ENCODE measurements at regions not wholly inside any gene's neighbourhood (a gene's known extent, or its start where the extent isn't known, plus 50 kb on each side); places are given as distances from the start of the nearest gene placed in this dataset.

DNA sequence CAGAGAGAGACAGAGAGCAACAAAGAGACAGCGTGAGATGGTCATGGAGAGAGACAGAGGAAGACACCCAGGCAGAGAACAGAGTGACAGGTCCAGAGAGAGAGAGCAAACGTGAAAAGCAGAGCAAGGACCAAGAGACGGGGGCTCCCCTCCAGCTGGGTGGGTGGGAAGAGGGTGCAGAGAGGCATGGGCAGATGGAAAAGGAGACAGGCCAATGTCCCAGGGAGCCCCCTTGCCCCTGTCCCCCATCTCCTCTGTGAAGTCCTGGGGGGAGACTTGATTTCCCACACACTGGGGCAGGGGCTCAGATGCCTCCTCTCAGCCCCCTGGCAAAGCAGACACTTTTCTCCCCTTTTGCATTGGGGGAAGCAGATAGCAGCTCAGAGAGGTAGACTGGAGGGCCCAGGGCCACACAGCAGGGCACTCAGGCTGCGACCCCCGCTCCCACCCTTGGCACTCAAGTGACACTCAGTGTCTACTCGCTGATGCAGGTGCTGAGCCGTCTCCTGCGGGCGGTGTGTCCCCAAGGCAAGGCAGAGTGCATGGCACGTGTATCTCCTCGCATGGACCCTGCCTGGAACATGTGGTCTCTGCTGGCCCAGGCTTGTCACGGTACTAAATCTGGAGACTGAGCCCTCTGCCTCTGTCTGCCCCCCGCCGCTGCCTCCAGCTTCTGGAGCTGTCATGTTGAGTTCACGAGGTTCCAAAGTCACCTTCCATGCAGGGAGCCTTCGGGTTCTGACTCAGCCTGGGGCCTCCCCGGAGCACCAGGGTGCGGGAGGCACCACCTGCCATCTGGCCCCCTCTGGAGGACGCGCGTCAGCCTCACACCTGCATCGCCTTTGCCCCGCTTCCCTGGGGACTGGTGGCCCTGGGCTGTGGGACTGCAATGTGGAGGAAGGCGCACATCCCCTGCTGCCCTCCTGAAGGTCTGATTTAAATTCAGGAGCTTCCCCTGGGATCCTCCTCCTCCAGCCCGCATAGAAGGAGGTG is 215.9 kb upstream of the GSE1 start:
- in situ Hi-C loops (cut with HindIII; ENCODE audit: low pct_unique_long_range_greater_than_20kb, low sequenced_read_pairs): no loop called here
- TF ChIP-seq JUND (IDR thresholded peaks at IDR 0.05; ENCODE audit: low read depth): no peak
- DNase-seq (ENCODE audit: low read depth in 1 of 2, low spot score in 1 of 2): peak in 1 of 2 experiments; percentile 60

DNA sequence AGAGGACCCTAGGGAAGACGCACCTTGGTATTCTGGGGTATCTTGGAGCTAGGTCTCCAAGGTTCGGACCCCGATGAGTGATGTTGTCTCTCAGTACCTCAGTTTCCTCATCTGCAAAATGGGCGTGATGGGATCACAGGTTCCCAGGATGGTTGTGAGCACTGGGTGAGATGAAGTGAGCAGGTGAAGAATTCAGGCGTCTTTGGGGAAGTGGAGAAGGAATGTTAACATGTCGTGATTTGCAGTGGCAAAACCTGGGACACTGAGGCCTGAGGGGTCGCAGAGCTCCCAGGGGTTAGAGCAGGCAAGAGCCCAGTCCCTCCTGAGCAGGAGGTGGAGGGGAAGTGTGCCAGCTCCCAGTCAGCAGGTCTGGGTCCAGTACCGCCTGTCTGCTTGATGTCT is 215.1 kb upstream of the GSE1 start:
- no peak for TF ChIP-seq JUND (IDR thresholded peaks at IDR 0.05; ENCODE audit: low read depth)
- in situ Hi-C loops (cut with HindIII; ENCODE audit: low pct_unique_long_range_greater_than_20kb, low sequenced_read_pairs): no loop called here

DNA sequence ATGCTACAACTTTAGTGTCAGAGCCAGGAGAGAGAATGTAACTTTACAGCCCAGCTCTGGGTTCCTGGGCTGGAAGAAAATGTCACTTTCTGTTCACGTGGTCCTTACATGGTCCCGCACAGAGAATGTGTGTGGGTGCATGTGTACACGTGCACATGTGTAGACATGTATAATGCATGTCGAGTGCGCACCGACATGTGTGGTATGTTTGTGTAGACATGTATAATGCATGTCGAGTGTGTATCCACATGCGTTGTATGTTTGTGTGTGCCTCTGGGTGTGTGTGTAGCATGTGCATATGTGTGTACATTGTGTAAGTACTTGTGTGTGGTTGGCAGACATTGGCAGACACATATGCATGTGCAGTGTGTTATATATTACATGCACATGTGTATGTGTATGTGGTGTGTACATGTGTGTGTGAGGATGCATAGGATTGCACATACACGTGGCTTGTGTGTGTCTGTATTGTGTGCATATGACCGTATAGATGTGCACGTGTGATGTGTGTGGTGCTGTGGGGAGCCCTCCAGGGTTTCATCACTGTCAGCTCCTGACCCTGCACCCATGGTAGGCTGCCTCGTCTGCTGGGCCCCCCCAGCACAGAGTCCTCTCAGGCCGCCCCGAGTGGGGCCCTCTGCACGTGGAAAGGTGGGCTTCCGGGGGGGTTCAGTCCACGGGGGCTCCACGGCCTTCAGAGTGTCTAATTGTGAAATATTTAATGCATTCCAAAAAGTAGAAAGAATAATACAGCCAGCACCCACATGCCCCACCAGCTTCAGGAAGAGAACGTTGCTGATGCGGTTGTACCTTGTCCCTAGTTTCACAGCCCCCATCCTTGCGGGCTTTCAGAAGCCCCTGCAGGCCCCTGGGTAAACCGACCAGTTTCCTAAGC is 214.2 kb upstream of the GSE1 start:
- in situ Hi-C loops (cut with HindIII; ENCODE audit: low pct_unique_long_range_greater_than_20kb, low sequenced_read_pairs): no loop called here
- no peak for TF ChIP-seq JUND (IDR thresholded peaks at IDR 0.05; ENCODE audit: low read depth)
- DNase-seq (ENCODE audit: low read depth in 1 of 2, low spot score in 1 of 2): no peak

More for the DNA sequence above, 215.1 kb upstream of the GSE1 start:
- DNase-seq (ENCODE audit: low read depth in 1 of 2, low spot score in 1 of 2): no peak

DNA sequence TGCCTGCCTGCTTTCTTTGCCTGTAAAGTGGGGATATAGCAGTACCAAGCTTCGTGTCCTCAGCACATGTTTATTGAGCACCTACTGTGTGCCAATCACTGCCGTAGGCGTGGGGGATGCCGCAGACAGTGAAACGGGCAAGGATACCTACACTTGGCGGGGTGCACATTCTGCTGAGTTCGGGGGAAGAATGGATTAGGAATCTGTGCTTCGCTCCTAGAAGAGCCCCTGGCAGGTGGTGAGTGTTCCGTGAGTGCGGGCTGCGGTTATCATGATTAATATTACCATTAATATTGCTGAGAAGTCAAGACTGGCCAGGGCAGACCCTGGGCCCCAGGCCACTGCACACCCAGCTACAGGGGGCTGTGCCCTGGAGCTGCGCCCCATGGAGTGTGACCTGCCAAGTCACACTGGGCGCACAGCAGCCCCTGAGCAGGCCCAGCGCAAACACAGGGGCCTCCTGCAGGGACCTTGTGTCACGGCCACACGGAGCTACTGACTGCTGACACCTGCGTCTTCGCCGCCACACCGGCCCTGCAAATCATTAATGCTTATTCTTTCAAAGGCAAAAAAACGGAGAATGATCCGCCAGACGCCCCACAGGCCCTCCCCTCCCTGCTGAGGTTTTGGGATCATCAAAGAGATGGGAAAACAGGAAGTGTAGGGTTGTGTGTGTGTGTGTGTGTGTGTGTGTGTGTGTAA is 213.4 kb upstream of the GSE1 start:
- DNase-seq (ENCODE audit: low read depth in 1 of 2, low spot score in 1 of 2): no peak
- in situ Hi-C loops (cut with HindIII; ENCODE audit: low pct_unique_long_range_greater_than_20kb, low sequenced_read_pairs): no loop called here
- no peak for TF ChIP-seq JUND (IDR thresholded peaks at IDR 0.05; ENCODE audit: low read depth)

DNA sequence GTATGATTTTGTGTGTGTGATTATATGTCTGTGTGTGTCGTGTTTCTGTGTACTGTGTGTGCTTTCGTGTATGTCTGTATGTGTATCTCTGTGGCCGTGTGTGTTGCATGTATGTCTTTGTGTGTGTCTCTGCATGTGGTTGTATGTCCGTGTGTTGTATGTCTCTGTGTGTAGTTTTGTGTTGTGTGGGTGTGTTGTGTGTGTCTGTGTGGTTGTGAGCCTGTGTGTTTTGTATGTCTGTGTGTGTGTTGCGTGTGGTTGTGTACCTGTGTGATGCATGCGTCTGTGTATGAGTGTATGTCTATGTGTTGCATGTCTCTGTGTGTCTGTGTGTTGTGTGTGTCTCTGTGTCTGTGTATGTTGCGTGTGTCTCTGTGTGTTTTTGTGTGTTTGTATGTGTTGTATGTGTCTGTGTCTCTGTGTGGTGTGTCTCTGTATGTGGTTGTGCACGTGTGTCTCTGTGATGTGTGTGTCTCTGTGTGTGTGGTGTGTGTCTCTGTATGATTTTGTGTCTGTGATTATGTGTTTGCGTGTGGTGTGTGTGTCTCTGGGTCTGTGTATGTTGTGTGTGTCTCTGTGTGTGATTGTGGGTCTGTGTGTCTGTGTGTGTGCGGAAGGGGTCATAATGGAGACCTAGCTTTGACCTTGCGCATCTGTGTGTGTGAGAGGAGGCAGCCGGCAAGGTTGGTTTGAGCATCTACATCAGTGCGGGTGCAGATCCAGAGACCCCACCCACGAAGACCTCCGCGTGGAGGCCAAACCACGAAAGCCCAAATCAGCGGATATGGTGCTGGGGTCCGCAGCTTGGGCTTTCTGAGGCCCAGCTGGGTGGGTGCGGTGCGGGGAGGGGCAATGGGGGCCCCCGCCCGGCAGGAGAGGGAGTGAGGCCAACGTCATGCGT is 212.6 kb upstream of the GSE1 start:
- DNase-seq (ENCODE audit: low read depth in 1 of 2, low spot score in 1 of 2): no peak
- no peak for TF ChIP-seq JUND (IDR thresholded peaks at IDR 0.05; ENCODE audit: low read depth)
- in situ Hi-C loops (cut with HindIII; ENCODE audit: low pct_unique_long_range_greater_than_20kb, low sequenced_read_pairs): no loop called here

DNA sequence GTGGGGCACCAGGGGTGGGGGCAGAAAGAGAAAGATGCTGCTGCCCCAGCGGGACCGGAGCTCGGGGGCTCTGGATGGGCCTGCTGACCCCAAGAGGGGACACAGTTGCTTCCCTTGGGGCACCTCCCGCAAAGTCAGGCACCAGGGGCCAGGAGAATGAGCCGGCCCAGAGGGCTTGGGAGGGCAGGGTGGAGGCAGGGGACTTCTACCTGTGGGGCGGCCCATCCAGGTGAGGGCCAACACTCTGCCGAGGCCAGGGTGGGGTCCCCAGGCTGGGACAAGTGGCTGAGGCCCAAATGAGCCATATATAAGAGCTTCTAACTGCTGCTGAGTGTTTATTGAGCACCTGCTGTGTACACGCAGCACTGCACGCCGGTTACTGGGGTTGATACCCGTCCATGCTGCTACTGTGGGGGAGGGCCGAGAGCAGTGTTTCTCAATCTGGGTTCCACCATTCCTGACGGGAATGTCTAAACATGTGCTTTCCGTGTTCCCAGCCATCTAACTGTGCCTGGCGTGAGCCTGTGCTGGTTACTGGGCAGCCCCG is 211.7 kb upstream of the GSE1 start:
- no peak for DNase-seq (ENCODE audit: low read depth in 1 of 2, low spot score in 1 of 2)
- in situ Hi-C loops (cut with HindIII; ENCODE audit: low pct_unique_long_range_greater_than_20kb, low sequenced_read_pairs): no loop called here
- no peak for TF ChIP-seq JUND (IDR thresholded peaks at IDR 0.05; ENCODE audit: low read depth)

DNA sequence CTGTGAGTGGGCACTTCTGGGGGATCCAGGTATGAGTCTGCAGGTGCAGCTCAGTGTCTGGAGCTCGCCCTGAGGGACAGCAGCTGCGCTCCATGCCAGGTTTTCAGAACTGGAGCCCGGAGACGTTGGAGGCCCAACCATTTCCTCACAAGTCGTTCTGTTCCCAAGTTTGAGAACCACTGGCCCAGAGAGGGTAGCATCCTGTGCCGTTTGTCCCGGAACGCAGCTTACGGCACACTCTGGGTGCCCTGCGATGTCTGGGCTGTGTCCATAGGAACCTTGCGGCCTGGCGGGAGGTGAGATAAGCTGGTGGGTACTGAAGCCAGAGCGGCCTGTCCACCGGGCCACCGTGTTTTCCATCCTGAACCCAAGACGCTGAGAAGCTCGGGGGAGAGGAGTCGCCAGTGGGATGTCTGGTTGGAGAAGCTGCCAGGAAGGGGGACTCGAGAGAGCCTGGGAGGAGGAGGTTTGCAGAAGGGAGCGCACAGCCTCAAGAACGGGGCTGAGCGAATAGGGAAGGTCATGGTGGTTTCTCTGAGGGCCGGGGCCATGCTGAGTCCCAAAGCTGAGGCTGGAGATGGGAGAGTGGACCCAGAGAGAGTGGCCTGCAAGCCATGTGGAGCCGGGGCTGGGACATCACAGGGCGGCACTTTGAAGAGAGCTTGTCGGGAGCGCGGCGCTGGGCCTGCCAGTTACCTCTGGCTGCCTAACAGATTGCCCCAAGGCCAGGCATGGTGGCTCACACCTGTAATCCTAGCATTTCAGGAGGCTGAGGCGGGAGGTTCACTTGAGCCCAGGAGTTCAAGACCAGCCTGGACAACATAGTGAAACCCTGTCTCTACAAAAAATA is 211.0 kb upstream of the GSE1 start:
- no peak for TF ChIP-seq JUND (IDR thresholded peaks at IDR 0.05; ENCODE audit: low read depth)
- in situ Hi-C loops (cut with HindIII; ENCODE audit: low pct_unique_long_range_greater_than_20kb, low sequenced_read_pairs): no loop called here
- DNase-seq (ENCODE audit: low read depth in 1 of 2, low spot score in 1 of 2): no peak

DNA sequence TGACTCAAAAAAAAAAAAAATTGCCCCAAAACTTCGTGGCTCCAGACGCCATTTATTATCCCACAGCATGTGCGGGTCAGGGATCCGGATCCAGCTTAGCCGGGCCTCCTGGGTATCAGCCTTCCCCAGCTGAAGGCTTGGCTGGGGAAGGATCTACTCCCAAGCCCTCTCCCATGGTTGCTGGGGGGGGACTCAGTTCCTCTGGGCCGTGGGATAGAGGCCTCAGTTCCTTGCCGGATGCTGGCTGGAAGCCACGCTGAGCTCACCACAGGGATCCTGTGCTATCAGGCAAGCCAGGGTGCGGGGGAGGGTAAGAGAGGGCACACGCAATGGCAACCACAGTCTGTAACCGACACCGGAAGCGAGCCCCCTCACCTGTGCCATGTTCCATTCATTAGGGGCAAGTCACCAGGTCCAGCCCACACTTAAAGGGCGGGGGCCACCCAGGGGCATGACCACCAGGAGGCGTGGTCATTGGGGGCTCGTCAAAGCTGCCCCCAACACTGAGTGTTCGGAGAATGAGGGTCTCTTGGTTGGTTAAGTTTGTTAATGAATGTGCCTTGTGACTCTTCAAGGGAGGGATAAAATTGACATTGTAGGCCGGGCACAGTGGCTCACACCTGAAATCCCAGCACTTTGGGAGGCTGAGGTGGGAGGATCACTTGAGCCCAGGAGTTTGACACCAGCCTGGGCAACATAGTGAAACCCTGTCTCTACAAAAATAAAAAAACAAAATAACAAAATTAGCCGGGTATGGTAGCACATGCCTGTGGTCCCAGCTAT is 210.0 kb upstream of the GSE1 start:
- DNase-seq (ENCODE audit: low read depth in 1 of 2, low spot score in 1 of 2): no peak
- in situ Hi-C loops (cut with HindIII; ENCODE audit: low pct_unique_long_range_greater_than_20kb, low sequenced_read_pairs): no loop called here
- no peak for TF ChIP-seq JUND (IDR thresholded peaks at IDR 0.05; ENCODE audit: low read depth)

DNA sequence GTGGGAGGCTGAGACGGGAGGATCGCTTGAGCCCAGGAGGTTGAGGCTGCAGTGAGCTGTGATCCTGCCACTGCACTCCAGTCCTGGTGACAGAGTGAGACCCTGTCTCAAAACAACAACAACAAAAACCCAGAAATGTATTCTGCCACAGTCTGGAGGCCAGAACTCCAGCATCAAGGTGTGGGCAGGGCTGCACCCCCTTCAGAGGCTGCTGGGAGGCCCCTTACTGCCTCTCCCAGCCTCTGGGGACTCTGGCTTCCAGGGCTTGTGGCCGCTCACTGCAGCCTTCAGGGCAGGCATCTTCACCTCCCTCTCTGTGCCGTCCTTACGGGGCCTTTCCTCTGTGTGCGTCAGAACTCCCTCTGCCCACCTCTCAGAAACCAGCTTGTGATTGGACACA is 209.4 kb upstream of the GSE1 start:
- DNase-seq (ENCODE audit: low read depth in 1 of 2, low spot score in 1 of 2): no peak
- in situ Hi-C loops (cut with HindIII; ENCODE audit: low pct_unique_long_range_greater_than_20kb, low sequenced_read_pairs): no loop called here
- no peak for TF ChIP-seq JUND (IDR thresholded peaks at IDR 0.05; ENCODE audit: low read depth)

All from T47D (cell line).